ENCODE measurements at regions not wholly inside any gene's neighbourhood (a gene's known extent, or its start where the extent isn't known, plus 50 kb on each side); places are given as distances from the start of the nearest gene placed in this dataset.

GRCh38 chr13:38618336-38618735 lies 68.5 kb upstream of the FREM2 start:
- DNase-seq = no peak

GRCh38 chr13:38618881-38619280 lies 68.0 kb upstream of the FREM2 start:
- no peak for DNase-seq

DNA sequence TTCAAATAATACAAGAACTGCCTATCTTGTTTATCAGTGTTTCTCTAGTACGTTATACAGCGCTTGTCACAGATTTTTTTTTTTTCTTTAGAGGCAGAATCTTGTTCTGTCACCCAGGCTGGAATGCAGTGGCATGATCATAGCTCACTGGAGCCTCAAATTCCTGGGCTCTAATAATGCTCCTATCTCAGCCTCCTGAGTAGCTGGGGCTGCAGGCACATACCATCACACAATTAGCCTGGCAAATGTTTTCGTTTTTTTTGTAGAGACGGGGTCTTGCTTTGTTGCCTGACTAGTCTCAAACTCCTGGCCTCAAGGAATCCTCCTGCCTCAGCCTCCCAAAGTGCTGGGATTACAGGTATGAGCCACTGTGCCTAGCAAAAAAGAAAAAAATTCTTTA lies 66.0 kb upstream of the FREM2 start:
- DNase-seq = no peak

GRCh38 chr13:38624822-38625221 lies 62.1 kb upstream of the FREM2 start:
- DNase-seq = no peak

GRCh38 chr13:38628554-38628953 lies 58.3 kb upstream of the FREM2 start:
- no peak for DNase-seq

GRCh38 chr13:38630780-38631179 lies 56.1 kb upstream of the FREM2 start:
- DNase-seq = peak; percentile 81

DNA sequence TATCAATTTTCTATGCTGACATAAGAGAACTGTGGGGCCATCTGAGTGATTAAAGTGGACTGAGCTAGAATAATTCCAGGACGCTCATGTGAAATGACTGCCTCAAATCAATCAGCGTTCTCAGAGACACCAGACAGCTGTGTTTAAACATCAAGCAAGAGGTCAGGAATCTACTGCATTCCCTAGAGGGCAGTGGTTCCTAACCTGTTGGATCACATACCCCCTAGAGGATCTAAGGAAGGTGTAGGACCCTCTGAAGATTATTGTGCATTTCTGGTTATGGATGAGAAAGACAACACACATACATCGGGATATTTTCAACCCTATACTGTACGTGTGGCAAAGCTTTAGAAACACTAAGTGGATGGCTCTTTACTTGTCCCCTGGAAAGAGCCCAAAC lies 51.8 kb upstream of the FREM2 start:
- no peak for DNase-seq

- DNase-seq = no peak
Observed at GRCh38 chr13:38636073-38636472, 50.8 kb upstream of the FREM2 start.

GRCh38 chr13:38636761-38637160 lies 50.1 kb upstream of the FREM2 start:
- DNase-seq = no peak

Measured in HCEC 1CT (cell line).